Midbrain (tissue), 1 donor: ENCODE measurements at regions not wholly inside any gene's neighbourhood (a gene's known extent, or its start where the extent isn't known, plus 50 kb on each side); places are given as distances from the start of the nearest gene placed in this dataset.

Source experiments
- DNase-seq: peaks from one replicate; lab custom pipeline; 2025; lab: John Stamatoyannopoulos, UW

GRCh38 chr5:143870362-143870761 lies 58.4 kb downstream of the HMHB1 start:
- DNase-seq: no peak

GRCh38 chr5:143870871-143871632 lies 59.1 kb downstream of the HMHB1 start:
- DNase-seq: no peak

DNA sequence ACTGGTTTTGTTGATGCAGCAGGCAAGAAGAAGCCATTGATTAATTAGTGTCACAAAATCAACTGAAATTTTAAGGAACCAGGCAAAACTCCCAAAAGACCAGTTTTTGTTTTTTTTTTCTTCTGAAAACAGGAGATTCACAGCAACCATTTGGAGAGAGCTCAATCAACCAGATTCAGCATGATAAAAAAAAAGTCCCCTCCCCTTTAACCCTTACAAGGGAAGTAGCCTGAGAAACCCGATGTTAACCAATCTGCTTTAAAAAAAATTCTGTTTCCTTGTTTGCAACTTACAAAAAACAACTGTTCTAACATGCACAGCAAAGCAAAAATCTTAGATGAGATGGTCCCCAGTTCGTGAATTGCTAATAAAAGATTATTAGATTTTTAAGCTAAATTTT lies 59.7 kb downstream of the HMHB1 start:
- no peak for DNase-seq

GRCh38 chr5:143874312-143874711 lies 62.4 kb downstream of the HMHB1 start:
- DNase-seq: no peak

GRCh38 chr5:143877196-143877595 lies 65.2 kb downstream of the HMHB1 start:
- no peak for DNase-seq

- DNase-seq: no peak
These were observed 66.5 kb downstream of the HMHB1 start for GRCh38 chr5:143878430-143878829.

DNA sequence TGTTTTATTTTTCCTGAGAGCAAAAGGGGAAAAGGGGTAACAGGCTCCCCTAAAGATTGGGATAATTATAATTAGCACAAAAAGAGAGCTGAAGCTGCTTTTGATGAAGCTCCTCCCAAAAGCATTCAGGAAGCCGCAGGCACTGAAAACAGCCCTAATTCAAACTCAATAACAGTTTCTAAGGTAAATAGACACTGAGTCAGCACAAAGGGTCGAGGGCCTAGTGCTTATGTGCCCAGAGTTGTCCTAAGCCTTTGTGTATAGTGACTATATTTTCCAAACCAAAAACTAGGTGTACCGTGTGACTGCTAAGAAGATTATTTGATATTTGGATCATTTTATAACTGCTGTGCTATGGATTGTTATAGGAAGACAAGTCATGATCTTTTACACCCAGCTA lies 67.7 kb downstream of the HMHB1 start:
- no peak for DNase-seq

GRCh38 chr5:143880178-143880577 lies 68.2 kb downstream of the HMHB1 start:
- no peak for DNase-seq

GRCh38 chr5:143882520-143882919 lies 70.6 kb downstream of the HMHB1 start:
- no peak for DNase-seq

DNA sequence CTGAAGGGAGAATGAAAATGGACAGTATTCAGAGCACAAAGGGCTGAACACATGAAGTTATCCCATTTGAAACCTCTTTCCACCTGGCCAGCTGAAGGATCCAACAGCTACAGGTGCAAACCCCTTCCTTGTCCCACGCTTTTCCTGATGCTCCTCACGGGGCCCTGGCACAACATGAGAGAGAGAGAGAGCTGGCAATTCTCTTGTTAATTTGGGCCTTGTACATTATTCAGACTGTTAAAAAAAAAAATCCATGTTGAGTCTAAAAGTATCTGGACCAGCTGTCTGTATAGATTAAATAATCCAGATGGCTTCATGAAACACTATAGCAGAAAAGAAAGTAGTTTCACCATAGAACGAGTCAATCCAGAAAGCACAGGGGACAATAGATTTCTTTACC lies 74.1 kb downstream of the HMHB1 start:
- DNase-seq: no peak

GRCh38 chr5:143886651-143887638 lies 75.0 kb downstream of the HMHB1 start:
- peak; percentile 38 for DNase-seq

- no peak for DNase-seq
These were observed 76.1 kb downstream of the HMHB1 start for GRCh38 chr5:143887903-143888665.

GRCh38 chr5:143888912-143889311 lies 77.0 kb downstream of the HMHB1 start:
- no peak for DNase-seq

DNA sequence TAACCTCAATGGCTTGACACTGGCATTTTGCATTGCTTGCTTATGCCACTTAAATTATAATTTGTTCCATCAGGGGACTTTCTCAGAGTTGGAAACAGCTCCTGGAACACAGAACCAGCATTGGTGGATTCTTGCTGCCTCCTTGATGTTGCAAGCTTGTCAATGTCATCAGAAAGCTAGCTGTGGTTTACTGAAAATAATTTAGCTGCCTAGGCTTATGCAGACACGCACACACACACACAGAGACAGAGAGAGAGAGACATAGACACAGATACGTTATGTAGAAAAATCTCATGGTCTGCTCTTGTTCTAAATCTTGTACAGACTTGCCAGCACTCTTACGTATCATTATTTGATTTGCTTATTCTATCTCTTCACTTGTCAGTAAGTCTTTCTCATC lies 78.0 kb downstream of the HMHB1 start:
- no peak for DNase-seq

DNA sequence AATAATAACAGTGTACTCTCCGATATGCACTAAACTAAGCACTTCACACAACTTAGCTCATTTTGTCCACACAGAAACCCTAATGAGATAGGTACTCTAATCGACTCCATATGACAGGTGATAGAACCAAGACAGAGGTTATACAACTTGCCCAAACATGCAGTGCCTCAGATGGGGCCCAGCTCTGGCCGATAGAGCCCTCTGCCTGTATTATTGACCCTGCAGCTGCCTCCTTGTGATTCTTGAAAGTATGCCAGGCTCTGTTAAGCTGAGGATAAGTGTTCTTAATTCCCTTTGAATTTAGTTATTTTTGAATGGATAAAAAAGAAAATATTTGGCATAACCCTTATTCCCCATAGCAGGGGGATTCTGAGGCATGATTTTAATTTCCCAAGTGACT lies 78.5 kb downstream of the HMHB1 start:
- no peak for DNase-seq

DNA sequence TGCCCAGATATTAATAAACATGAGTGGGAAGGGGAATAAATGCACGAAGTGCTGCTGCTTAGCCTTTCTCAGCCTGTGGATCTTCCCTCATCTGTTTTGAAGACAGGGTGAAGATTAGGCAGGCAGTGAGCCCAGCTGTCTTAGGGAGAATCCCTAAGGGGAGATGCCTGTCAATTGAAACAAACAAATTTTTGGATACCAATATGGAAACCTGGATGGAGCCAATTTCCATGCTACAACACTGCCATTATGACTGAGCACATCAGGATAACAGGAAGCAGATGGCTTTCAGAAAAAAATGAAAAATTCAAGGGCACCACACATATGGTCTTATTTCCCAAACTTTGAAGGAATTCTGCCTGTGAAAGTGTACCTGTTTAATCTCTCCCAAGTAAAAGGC lies 80.3 kb downstream of the HMHB1 start:
- DNase-seq: no peak

- DNase-seq: no peak
These were observed 80.9 kb downstream of the HMHB1 start for GRCh38 chr5:143892908-143893307.

GRCh38 chr5:143893638-143894037 lies 81.7 kb downstream of the HMHB1 start:
- DNase-seq: no peak

- no peak for DNase-seq
These were observed 84.6 kb downstream of the HMHB1 start for GRCh38 chr5:143896516-143896915.

GRCh38 chr5:143896966-143897365 lies 85.0 kb downstream of the HMHB1 start:
- DNase-seq: no peak

DNA sequence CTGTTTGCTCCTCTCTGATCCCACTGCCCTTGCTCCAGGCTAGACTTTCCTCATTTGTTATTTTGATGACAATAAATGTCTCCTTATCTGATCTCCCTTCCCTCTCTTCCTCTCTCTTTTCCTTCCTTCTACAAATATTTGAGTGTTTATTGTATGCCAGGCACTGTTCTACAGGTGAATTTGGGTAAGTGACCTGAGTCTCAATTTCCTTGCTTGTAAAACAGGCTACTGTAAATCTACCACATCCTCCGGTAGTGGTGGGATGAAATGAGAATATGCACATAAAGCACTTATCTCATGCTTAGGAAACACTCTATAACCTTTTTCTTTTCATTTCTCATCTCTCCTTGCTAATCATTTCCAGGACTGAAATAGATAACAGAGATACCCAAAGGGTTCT lies 86.4 kb downstream of the HMHB1 start:
- no peak for DNase-seq

- DNase-seq: no peak
These were observed 87.1 kb downstream of the HMHB1 start for GRCh38 chr5:143898916-143899591.
